PC-9 (cell line): ENCODE measurements at regions not wholly inside any gene's neighbourhood (a gene's known extent, or its start where the extent isn't known, plus 50 kb on each side); places are given as distances from the start of the nearest gene placed in this dataset.
A peak's percentile ranks its signal among the peaks of the same experiment; 100 is the strongest.

Experiments used
- BruUV-seq: library from RNA; stranded (reverse); fragments of 400-500 nt; replicated peaks from 2 replicates; lab custom pipeline; 2021; lab: Mats Ljungman, UMichigan
- CTCF ChIA-PET: fragments of 300-600 bp; sonication (Branson Sonifier 250); formaldehyde crosslinking; loops from one replicate; lab custom pipeline; 2022; ENCODE audit warnings: antibody characterized with exemption; lab: Charles Lee
- POLR2A ChIA-PET: fragments of 300-600 bp; sonication (Branson Sonifier 250); formaldehyde crosslinking; loops from one replicate; lab custom pipeline; 2022; ENCODE audit warnings: antibody characterized with exemption; ENCODE audit not compliant: unreplicated experiment; lab: Charles Lee
- DNase-seq, 2 experiments: peaks; one replicate each; pipeline versions ENCODE4 v3.0.0 to v3.0.0-alpha.2; 2015 to 2022; ENCODE audit warnings: mixed read lengths in 1 of 2
- H2AFZ ChIP-seq: fragments of 200-600 bp; sonication (generic); 2 replicates; pipeline ENCODE4 v1.8.1; 2017; ENCODE audit warnings: antibody characterized with exemption
- H3F3A ChIP-seq: fragments of 200-600 bp; sonication (generic); 2 replicates; pipeline ENCODE4 v1.8.1; 2017; ENCODE audit warnings: antibody characterized with exemption, mild to moderate bottlenecking, low read depth; ENCODE audit not compliant: insufficient read depth
- H3K27ac ChIP-seq: fragments of 200-600 bp; sonication (generic); 2 replicates; pipeline ENCODE4 v1.6.1; 2016; ENCODE audit warnings: mixed run types
- H3K27me3 ChIP-seq: fragments of 200-600 bp; sonication (generic); 2 replicates; pipeline ENCODE4 v1.6.1; 2016; ENCODE audit warnings: low read depth, mixed run types; ENCODE audit not compliant: insufficient read depth
- H3K36me3 ChIP-seq: fragments of 200-600 bp; sonication (generic); 2 replicates; pipeline ENCODE4 v1.6.1; 2016; ENCODE audit warnings: low read depth, mixed run types
- H3K4me1 ChIP-seq: fragments of 200-600 bp; sonication (generic); replicated peaks from 2 replicates; pipeline ENCODE4 v1.6.1; 2016; ENCODE audit warnings: mixed run types; ENCODE audit not compliant: insufficient read depth
- H3K4me2 ChIP-seq: fragments of 200-600 bp; sonication (generic); 2 replicates; pipeline ENCODE4 v1.6.1; 2017; ENCODE audit warnings: mixed run types
- H3K4me3 ChIP-seq: fragments of 200-600 bp; sonication (generic); 2 replicates; pipeline ENCODE4 v1.6.1; 2016; ENCODE audit warnings: mixed run types
- H3K79me2 ChIP-seq: fragments of 200-600 bp; sonication (generic); 2 replicates; pipeline ENCODE4 v1.6.1; 2017; ENCODE audit warnings: low read depth, mixed run types
- H3K9me2 ChIP-seq: fragments of 200-600 bp; sonication (generic); 2 replicates; pipeline ENCODE4 v1.8.1; 2017; ENCODE audit warnings: mild to moderate bottlenecking; ENCODE audit not compliant: insufficient read depth
- H3K9me3 ChIP-seq: fragments of 200-600 bp; sonication (generic); 2 replicates; pipeline ENCODE4 v1.8.1; 2016; ENCODE audit warnings: low read depth; ENCODE audit not compliant: insufficient read depth
- H4K20me1 ChIP-seq: fragments of 200-600 bp; sonication (generic); 2 replicates; pipeline ENCODE4 v1.8.1; 2017; ENCODE audit not compliant: insufficient read depth
- EZH2 ChIP-seq: fragments of 200-600 bp; sonication (generic); IDR thresholded peaks from 2 replicates; pipeline ENCODE4 v1.8.0; 2017; ENCODE audit warnings: antibody characterized with exemption, low read depth
- intact Hi-C: fragments of 100-400 bp; cut with micrococcal nuclease; formaldehyde crosslinking; loops from one replicate; pipeline ENCODE4 v1.10.0; 2022; ENCODE audit not compliant: unreplicated experiment
- TF ChIP-seq, protein P1 (sequence below): fragments of 200-600 bp; sonication (generic); conservative IDR thresholded peaks from 2 replicates; pipeline ENCODE4 v1.6.1; 2017; ENCODE audit warnings: mixed run types, antibody characterized with exemption, mild to moderate bottlenecking, moderate library complexity

DNA sequence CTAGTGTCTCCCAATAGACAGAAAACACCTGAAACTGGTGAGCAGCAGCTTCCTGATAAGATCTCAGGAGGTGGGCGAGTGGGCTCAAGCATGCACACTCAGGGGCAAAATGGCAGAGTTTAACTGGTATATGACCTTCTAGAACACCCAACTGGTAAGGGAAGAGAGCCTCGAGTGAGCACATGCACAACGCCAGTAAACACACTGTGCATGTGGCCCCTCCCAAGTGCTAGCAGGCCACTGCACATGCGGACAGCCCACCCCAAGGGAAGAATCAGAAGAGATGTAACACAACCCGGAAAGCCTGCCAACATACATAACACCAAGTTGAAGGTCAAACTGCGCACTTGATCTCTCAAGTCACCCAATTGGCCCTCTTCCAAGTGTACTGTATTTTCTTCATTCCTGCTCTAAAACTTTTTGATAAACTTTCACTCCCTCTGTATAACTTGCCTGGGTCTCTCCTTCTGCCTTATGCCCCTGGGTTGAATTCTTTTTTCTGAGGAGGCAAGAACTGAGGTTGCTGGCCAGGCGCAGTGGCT is 138.2 kb downstream of the GLUL start:
- H3K27ac ChIP-seq = no peak overlapping the region
- intact Hi-C loops = no loop called here
- no peak overlapping the region for H3K4me2 ChIP-seq
- no peak for TF ChIP-seq EZH2
- TF ChIP-seq, protein P1, sequence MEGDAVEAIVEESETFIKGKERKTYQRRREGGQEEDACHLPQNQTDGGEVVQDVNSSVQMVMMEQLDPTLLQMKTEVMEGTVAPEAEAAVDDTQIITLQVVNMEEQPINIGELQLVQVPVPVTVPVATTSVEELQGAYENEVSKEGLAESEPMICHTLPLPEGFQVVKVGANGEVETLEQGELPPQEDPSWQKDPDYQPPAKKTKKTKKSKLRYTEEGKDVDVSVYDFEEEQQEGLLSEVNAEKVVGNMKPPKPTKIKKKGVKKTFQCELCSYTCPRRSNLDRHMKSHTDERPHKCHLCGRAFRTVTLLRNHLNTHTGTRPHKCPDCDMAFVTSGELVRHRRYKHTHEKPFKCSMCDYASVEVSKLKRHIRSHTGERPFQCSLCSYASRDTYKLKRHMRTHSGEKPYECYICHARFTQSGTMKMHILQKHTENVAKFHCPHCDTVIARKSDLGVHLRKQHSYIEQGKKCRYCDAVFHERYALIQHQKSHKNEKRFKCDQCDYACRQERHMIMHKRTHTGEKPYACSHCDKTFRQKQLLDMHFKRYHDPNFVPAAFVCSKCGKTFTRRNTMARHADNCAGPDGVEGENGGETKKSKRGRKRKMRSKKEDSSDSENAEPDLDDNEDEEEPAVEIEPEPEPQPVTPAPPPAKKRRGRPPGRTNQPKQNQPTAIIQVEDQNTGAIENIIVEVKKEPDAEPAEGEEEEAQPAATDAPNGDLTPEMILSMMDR = no peak
- H3K4me3 ChIP-seq = no peak overlapping the region
- H3K9me2 ChIP-seq = no peaks in the 10 kb centered on the region
- POLR2A ChIA-PET = no interaction called here
- no peaks in the 10 kb centered on the region for H3K79me2 ChIP-seq
- no peaks in the 10 kb centered on the region for H3F3A ChIP-seq
- CTCF ChIA-PET = no interaction called here
- H3K36me3 ChIP-seq = no peaks in the 10 kb centered on the region
- no peak overlapping the region for H2AFZ ChIP-seq
- no peaks in the 10 kb centered on the region for H4K20me1 ChIP-seq
- no peaks in the 10 kb centered on the region for H3K27me3 ChIP-seq
- BruUV-seq = no TSS peak
- H3K4me1 ChIP-seq = no peaks in the 10 kb centered on the region
- DNase-seq = no peak
- no peaks in the 10 kb centered on the region for H3K9me3 ChIP-seq

DNA sequence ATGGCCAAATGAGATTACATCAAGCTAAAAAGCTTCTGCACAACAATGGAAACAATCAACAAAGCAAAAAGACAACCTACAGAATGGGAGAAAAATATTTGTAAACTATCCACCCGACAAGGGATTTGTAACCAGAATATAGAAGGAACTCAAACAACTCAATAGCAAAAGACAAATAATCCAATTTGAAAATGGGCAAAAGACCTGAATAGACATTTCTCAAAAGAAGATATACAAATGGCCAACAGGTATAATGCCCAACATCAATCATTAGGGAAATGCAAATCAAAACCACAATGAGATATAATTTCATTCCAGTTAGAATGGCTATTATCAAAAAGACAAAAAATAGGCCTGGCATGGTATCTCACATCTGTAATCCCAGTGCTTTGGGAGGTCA is 140.0 kb downstream of the GLUL start:
- H3K36me3 ChIP-seq = no peaks in the 10 kb centered on the region
- intact Hi-C loops = no loop called here
- H3K4me3 ChIP-seq = no peak overlapping the region
- H3K27me3 ChIP-seq = no peaks in the 10 kb centered on the region
- no peak for DNase-seq
- BruUV-seq = no TSS peak
- H3K9me3 ChIP-seq = no peaks in the 10 kb centered on the region
- CTCF ChIA-PET = no interaction called here
- H3K27ac ChIP-seq = no peak overlapping the region
- H3K9me2 ChIP-seq = no peaks in the 10 kb centered on the region
- H2AFZ ChIP-seq = no peak overlapping the region
- H3F3A ChIP-seq = no peaks in the 10 kb centered on the region
- no peak for TF ChIP-seq EZH2
- TF ChIP-seq, protein P1 = no peak
- no peaks in the 10 kb centered on the region for H3K79me2 ChIP-seq
- no peaks in the 10 kb centered on the region for H3K4me1 ChIP-seq
- no peak overlapping the region for H3K4me2 ChIP-seq
- POLR2A ChIA-PET = no interaction called here
- no peaks in the 10 kb centered on the region for H4K20me1 ChIP-seq

DNA sequence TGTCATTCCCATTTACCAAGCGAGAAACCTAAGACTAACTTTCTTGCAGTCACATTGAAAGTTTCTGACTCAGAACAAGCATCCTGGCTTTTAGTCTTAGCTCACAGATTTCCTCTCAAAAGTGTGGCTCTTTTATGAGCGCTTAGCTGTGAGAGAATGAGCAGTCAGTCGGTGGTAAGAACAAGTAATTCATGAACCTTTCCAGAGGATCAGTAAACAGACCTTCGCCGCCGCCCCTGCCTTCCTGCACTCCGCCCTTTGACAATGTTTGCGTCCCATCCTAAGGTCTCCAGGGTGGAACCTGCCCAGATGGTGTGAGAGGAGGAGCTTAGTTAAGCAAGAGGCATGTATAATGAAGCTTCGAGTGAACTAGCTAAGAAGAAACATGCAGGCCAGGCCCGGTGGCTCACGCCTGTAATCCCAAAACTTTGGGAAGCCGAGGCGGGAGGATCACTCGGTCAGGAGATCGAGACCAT is 142.4 kb downstream of the GLUL start:
- peaks cover 10% of the 10 kb centered on the region for H3K4me1 ChIP-seq
- H3F3A ChIP-seq = no peaks in the 10 kb centered on the region
- BruUV-seq = no TSS peak
- peak in 1 of 2 experiments; percentile 7 for DNase-seq
- CTCF ChIA-PET = no interaction called here
- H2AFZ ChIP-seq = no peak overlapping the region
- no peaks in the 10 kb centered on the region for H3K36me3 ChIP-seq
- no peaks in the 10 kb centered on the region for H3K79me2 ChIP-seq
- H3K27me3 ChIP-seq = no peaks in the 10 kb centered on the region
- POLR2A ChIA-PET = no interaction called here
- no peaks in the 10 kb centered on the region for H4K20me1 ChIP-seq
- H3K4me2 ChIP-seq = no peak overlapping the region
- no peak overlapping the region for H3K27ac ChIP-seq
- no peaks in the 10 kb centered on the region for H3K9me2 ChIP-seq
- TF ChIP-seq, protein P1 = no peak
- TF ChIP-seq EZH2 = no peak
- H3K9me3 ChIP-seq = no peaks in the 10 kb centered on the region
- H3K4me3 ChIP-seq = no peak overlapping the region
- intact Hi-C loops = no loop called here
